ENCODE measurements at regions not wholly inside any gene's neighbourhood (a gene's known extent, or its start where the extent isn't known, plus 50 kb on each side); places are given as distances from the start of the nearest gene placed in this dataset.

DNA sequence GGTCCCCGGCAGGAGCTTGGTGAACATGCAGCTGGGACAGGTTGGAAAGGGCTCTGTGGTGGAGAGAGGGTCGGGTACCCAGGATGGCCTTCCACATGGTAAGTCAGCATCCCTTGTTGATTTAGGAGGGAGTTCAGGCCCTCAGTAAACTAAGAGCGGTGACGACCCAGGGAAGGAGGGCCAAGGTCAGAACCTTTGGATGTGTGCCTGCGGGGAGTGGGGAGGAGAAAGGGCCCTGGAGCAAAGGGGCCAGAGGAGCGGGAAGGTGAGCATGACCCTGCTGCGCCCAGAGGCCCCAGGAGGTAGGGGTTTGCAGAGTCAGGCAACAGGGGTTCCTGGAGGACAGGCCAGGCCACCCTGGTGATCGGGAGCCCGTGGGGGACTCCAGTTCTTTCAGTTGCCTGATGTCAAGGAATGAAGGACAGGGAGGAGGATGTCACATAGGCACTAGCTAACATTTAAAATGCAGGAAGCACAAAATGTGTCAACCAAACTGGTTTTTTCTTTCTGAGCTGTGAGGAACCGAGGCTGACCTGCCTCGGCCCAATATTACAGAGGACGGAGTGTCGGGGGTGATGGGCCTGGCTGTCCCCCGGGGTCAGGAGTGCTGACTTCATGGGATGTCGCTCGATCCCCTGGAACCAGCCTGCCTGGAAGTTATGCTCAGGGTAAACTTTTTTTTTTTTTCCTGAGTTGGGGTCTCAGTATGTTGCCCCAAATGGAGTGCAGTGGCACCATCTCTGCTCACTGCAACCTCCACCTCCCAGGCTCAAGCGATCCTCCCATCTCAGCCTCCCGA is 117.4 kb upstream of the SLC45A1 start (continued):
- TF ChIP-seq, protein P1, sequence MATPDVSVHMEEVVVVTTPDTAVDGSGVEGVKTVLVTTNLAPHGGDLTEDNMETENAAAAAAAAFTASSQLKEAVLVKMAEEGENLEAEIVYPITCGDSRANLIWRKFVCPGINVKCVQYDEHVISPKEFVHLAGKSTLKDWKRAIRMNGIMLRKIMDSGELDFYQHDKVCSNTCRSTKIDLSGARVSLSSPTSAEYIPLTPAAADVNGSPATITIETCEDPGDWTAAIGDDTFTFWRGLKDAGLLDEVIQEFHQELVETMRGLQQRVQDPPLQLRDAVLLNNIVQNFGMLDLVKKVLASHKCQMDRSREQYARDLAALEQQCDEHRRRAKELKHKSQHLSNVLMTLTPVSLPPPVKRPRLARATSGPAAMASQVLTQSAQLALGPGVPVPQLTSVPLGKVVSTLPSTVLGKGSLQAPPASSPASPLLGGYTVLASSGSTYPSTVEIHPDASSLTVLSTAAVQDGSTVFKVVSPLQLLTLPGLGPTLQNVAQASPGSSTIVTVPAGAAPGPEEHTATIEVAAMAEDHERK (CRISPR knock-in tag; IDR thresholded peaks at IDR 0.05; ENCODE audit: low read depth), result no peak
- TF ChIP-seq, protein P2, sequence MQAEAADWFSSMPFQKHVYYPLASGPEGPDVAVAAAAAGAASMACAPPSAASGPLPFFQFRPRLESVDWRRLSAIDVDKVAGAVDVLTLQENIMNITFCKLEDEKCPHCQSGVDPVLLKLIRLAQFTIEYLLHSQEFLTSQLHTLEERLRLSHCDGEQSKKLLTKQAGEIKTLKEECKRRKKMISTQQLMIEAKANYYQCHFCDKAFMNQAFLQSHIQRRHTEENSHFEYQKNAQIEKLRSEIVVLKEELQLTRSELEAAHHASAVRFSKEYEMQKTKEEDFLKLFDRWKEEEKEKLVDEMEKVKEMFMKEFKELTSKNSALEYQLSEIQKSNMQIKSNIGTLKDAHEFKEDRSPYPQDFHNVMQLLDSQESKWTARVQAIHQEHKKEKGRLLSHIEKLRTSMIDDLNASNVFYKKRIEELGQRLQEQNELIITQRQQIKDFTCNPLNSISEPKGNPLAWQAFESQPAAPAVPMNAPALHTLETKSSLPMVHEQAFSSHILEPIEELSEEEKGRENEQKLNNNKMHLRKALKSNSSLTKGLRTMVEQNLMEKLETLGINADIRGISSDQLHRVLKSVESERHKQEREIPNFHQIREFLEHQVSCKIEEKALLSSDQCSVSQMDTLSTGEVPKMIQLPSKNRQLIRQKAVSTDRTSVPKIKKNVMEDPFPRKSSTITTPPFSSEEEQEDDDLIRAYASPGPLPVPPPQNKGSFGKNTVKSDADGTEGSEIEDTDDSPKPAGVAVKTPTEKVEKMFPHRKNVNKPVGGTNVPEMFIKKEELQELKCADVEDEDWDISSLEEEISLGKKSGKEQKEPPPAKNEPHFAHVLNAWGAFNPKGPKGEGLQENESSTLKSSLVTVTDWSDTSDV (CRISPR knock-in tag; IDR thresholded peaks at IDR 0.05), result no peak
- TF ChIP-seq JARID2 (CRISPR knock-in tag; IDR thresholded peaks at IDR 0.05; ENCODE audit: insufficient replicate concordance), result no peak
- TF ChIP-seq, protein P3, sequence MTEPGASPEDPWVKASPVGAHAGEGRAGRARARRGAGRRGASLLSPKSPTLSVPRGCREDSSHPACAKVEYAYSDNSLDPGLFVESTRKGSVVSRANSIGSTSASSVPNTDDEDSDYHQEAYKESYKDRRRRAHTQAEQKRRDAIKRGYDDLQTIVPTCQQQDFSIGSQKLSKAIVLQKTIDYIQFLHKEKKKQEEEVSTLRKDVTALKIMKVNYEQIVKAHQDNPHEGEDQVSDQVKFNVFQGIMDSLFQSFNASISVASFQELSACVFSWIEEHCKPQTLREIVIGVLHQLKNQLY (CRISPR knock-in tag; IDR thresholded peaks at IDR 0.05), result peak; percentile 55
- no peak for TF ChIP-seq SAFB2 (CRISPR knock-in tag; IDR thresholded peaks at IDR 0.05; ENCODE audit: borderline replicate concordance, low read depth)
- TF ChIP-seq TAF1 (CRISPR knock-in tag; IDR thresholded peaks at IDR 0.05), result peak; percentile 20; the same call in 1 of the 2 replicates
- no peak for TF ChIP-seq RARG (CRISPR knock-in tag; IDR thresholded peaks at IDR 0.05; ENCODE audit: low read depth)
- TF ChIP-seq SNRNP70 (IDR thresholded peaks at IDR 0.05; ENCODE audit: low read depth, low read length), result no peak
- TF ChIP-seq ZNF3 (CRISPR knock-in tag; IDR thresholded peaks at IDR 0.05), result no peak
- TF ChIP-seq NFATC3 (CRISPR knock-in tag; IDR thresholded peaks at IDR 0.05), result no peak
- TF ChIP-seq FOXC1 (CRISPR knock-in tag; IDR thresholded peaks at IDR 0.05; ENCODE audit: borderline replicate concordance), result peak; percentile 24; the same call in 1 of the 2 replicates
- TF ChIP-seq, protein P4, sequence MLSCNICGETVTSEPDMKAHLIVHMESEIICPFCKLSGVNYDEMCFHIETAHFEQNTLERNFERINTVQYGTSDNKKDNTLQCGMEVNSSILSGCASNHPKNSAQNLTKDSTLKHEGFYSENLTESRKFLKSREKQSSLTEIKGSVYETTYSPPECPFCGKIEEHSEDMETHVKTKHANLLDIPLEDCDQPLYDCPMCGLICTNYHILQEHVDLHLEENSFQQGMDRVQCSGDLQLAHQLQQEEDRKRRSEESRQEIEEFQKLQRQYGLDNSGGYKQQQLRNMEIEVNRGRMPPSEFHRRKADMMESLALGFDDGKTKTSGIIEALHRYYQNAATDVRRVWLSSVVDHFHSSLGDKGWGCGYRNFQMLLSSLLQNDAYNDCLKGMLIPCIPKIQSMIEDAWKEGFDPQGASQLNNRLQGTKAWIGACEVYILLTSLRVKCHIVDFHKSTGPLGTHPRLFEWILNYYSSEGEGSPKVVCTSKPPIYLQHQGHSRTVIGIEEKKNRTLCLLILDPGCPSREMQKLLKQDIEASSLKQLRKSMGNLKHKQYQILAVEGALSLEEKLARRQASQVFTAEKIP (CRISPR knock-in tag; IDR thresholded peaks at IDR 0.05; ENCODE audit: borderline replicate concordance), result no peak
- no peak for TF ChIP-seq SRSF1 (optimal IDR thresholded peaks at IDR 0.05; ENCODE audit: low read depth, low read length)
- TF ChIP-seq, protein P5, sequence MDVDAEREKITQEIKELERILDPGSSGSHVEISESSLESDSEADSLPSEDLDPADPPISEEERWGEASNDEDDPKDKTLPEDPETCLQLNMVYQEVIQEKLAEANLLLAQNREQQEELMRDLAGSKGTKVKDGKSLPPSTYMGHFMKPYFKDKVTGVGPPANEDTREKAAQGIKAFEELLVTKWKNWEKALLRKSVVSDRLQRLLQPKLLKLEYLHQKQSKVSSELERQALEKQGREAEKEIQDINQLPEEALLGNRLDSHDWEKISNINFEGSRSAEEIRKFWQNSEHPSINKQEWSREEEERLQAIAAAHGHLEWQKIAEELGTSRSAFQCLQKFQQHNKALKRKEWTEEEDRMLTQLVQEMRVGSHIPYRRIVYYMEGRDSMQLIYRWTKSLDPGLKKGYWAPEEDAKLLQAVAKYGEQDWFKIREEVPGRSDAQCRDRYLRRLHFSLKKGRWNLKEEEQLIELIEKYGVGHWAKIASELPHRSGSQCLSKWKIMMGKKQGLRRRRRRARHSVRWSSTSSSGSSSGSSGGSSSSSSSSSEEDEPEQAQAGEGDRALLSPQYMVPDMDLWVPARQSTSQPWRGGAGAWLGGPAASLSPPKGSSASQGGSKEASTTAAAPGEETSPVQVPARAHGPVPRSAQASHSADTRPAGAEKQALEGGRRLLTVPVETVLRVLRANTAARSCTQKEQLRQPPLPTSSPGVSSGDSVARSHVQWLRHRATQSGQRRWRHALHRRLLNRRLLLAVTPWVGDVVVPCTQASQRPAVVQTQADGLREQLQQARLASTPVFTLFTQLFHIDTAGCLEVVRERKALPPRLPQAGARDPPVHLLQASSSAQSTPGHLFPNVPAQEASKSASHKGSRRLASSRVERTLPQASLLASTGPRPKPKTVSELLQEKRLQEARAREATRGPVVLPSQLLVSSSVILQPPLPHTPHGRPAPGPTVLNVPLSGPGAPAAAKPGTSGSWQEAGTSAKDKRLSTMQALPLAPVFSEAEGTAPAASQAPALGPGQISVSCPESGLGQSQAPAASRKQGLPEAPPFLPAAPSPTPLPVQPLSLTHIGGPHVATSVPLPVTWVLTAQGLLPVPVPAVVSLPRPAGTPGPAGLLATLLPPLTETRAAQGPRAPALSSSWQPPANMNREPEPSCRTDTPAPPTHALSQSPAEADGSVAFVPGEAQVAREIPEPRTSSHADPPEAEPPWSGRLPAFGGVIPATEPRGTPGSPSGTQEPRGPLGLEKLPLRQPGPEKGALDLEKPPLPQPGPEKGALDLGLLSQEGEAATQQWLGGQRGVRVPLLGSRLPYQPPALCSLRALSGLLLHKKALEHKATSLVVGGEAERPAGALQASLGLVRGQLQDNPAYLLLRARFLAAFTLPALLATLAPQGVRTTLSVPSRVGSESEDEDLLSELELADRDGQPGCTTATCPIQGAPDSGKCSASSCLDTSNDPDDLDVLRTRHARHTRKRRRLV (CRISPR knock-in tag; IDR thresholded peaks at IDR 0.05), result 0 out of 2 replicates have a peak, but pooled peaks have one; percentile 1
